ENCODE measurements at regions not wholly inside any gene's neighbourhood (a gene's known extent, or its start where the extent isn't known, plus 50 kb on each side); places are given as distances from the start of the nearest gene placed in this dataset.

GRCh38 chr9:88236511-88237478 is 98.5 kb upstream of the SPATA31C2 start:
- peak in 1 of 2 experiments; percentile 49 for DNase-seq (ENCODE audit: low read depth in 1 of 2, low spot score in 1 of 2)
- in situ Hi-C loops (cut with HindIII; ENCODE audit: low pct_unique_long_range_greater_than_20kb, low sequenced_read_pairs) = no loop called here
- no peak for TF ChIP-seq JUND (IDR thresholded peaks at IDR 0.05; ENCODE audit: low read depth)

- DNase-seq (ENCODE audit: low read depth in 1 of 2, low spot score in 1 of 2) = no peak
- in situ Hi-C loops (cut with HindIII; ENCODE audit: low pct_unique_long_range_greater_than_20kb, low sequenced_read_pairs) = no loop called here
- no peak for TF ChIP-seq JUND (IDR thresholded peaks at IDR 0.05; ENCODE audit: low read depth)
Measured at GRCh38 chr9:88235615-88236014, 97.3 kb upstream of the SPATA31C2 start.

DNA sequence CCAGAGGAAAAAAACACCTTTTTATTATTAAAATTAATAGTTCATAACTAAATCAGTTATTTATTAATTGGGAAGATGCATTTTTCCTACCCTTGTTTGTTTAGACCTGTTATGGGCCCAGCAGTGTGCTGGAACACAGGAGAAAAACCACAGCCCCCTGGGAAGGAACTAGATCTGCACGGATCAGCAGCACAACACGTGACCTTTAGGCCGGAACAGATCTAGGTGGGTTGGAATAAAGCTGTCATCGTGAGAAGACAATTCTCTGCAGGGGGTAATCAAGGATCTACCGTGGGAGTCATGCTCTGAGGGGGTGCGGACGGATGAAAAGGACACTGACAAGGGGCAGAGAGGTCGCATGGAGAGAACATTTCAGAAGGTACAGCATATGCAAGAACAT is 95.8 kb upstream of the SPATA31C2 start:
- in situ Hi-C loops (cut with HindIII; ENCODE audit: low pct_unique_long_range_greater_than_20kb, low sequenced_read_pairs) = no loop called here
- TF ChIP-seq JUND (IDR thresholded peaks at IDR 0.05; ENCODE audit: low read depth) = no peak
- no peak for DNase-seq (ENCODE audit: low read depth in 1 of 2, low spot score in 1 of 2)

DNA sequence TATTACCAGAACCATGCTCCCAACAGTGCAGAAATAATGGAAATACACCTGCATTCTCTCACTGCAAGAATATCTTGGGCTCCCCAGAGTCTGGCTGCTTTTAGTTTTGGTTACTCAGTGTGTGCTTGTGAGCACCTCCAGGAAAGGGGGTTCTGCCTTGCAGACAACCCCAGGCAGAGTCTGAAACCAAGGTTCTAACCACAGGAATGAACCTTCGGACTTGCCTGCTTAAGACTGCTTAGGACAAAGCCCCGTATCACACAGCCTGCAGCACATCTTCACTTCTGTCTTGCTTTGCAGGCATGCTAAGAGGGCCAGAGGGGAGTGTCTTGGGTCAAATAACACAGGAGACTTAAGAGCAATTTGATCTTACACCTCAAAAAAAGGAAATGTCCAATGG is 94.8 kb upstream of the SPATA31C2 start:
- no peak for DNase-seq (ENCODE audit: low read depth in 1 of 2, low spot score in 1 of 2)

DNA sequence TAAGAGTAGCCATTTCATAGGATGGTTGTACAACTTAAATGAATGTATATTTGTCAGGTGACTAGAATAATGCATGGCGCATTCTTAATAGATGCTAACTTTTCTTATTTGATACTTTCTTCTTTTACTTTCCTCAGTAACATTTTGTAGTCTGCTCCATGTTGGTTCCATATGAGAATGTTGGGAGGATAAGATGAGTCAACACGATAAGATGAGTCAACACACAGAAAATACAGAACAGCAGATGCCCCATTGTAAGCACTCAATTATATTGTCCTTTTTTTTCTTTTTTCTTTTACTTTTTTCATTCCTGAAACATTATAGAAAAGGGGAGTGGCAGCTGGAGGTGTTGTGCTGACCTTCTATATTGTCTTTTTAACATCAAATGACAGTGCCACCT is 92.3 kb upstream of the SPATA31C2 start:
- in situ Hi-C loops (cut with HindIII; ENCODE audit: low pct_unique_long_range_greater_than_20kb, low sequenced_read_pairs) = no loop called here
- TF ChIP-seq JUND (IDR thresholded peaks at IDR 0.05; ENCODE audit: low read depth) = no peak

More for the DNA sequence above, 94.8 kb upstream of the SPATA31C2 start:
- no peak for TF ChIP-seq JUND (IDR thresholded peaks at IDR 0.05; ENCODE audit: low read depth)
- in situ Hi-C loops (cut with HindIII; ENCODE audit: low pct_unique_long_range_greater_than_20kb, low sequenced_read_pairs) = no loop called here

GRCh38 chr9:88229434-88229833 is 91.2 kb upstream of the SPATA31C2 start:
- TF ChIP-seq JUND (IDR thresholded peaks at IDR 0.05; ENCODE audit: low read depth) = no peak
- no peak for DNase-seq (ENCODE audit: low read depth in 1 of 2, low spot score in 1 of 2)
- in situ Hi-C loops (cut with HindIII; ENCODE audit: low pct_unique_long_range_greater_than_20kb, low sequenced_read_pairs) = no loop called here

More for the DNA sequence above, 92.3 kb upstream of the SPATA31C2 start:
- DNase-seq (ENCODE audit: low read depth in 1 of 2, low spot score in 1 of 2) = no peak

DNA sequence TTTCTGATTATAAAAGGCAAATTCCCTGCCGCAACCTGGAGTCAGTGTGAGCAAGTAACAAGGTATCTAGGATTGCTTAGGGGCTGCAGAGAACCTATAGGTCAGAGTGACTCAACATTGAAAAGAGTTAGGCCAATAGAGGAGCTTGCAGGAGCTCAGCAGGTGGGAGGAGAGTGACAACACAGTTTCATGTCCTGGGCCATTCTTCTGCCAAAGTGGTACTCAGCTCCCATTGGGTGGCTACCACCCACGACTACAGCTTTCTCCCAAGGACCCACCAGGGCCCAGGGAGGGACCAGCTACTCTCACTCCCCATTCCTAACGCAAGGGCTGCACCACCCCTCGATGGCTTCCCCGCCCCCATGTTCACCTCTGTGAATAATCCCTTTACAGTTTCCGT is 86.7 kb upstream of the SPATA31C2 start:
- no peak for DNase-seq (ENCODE audit: low read depth in 1 of 2, low spot score in 1 of 2)
- no peak for TF ChIP-seq JUND (IDR thresholded peaks at IDR 0.05; ENCODE audit: low read depth)
- in situ Hi-C loops (cut with HindIII; ENCODE audit: low pct_unique_long_range_greater_than_20kb, low sequenced_read_pairs) = no loop called here

GRCh38 chr9:88221105-88221504 is 82.8 kb upstream of the SPATA31C2 start:
- no peak for TF ChIP-seq JUND (IDR thresholded peaks at IDR 0.05; ENCODE audit: low read depth)
- no peak for DNase-seq (ENCODE audit: low read depth in 1 of 2, low spot score in 1 of 2)
- in situ Hi-C loops (cut with HindIII; ENCODE audit: low pct_unique_long_range_greater_than_20kb, low sequenced_read_pairs) = no loop called here

- DNase-seq (ENCODE audit: low read depth in 1 of 2, low spot score in 1 of 2) = no peak
- no peak for TF ChIP-seq JUND (IDR thresholded peaks at IDR 0.05; ENCODE audit: low read depth)
- in situ Hi-C loops (cut with HindIII; ENCODE audit: low pct_unique_long_range_greater_than_20kb, low sequenced_read_pairs) = no loop called here
Measured at GRCh38 chr9:88220652-88221051, 82.4 kb upstream of the SPATA31C2 start.

DNA sequence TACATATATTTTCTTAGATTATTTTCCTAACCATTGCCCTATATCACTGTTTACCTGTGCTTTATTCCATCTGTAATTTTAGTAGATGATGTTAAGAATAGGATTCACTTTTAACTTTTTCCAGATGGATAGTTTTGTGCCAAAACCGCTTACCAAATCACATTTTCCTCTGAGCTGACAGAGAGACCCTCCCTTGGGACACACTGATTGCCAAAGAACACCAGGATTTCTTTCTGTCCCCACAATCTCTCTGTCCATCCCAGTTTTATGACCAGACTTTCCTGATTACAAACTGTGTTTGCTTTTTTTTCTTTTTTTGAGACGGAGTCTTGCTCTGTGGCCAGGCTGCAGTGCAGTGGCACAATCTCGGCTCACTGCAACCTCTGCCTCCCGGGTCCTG is 81.3 kb upstream of the SPATA31C2 start:
- no peak for DNase-seq (ENCODE audit: low read depth in 1 of 2, low spot score in 1 of 2)
- in situ Hi-C loops (cut with HindIII; ENCODE audit: low pct_unique_long_range_greater_than_20kb, low sequenced_read_pairs) = no loop called here
- no peak for TF ChIP-seq JUND (IDR thresholded peaks at IDR 0.05; ENCODE audit: low read depth)

DNA sequence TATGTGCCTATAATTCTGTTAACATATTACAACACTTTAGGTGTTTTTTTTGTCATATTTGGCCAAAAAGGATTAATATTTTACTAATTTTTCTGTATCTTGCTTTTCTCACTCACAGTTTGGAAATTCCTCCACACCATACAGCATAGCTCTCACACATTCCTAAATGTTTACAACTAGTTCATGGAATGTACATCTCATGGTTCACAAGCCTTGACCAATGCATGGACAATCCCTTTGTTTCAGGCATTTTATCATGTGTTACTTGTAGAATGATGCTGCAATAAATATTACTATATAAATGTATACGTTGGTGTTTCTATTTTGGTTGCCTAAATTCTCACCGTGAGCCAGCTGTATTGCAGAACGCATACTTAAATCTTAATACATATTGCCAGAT is 80.5 kb upstream of the SPATA31C2 start:
- in situ Hi-C loops (cut with HindIII; ENCODE audit: low pct_unique_long_range_greater_than_20kb, low sequenced_read_pairs) = no loop called here
- DNase-seq (ENCODE audit: low read depth in 1 of 2, low spot score in 1 of 2) = peak in 1 of 2 experiments; percentile 14
- no peak for TF ChIP-seq JUND (IDR thresholded peaks at IDR 0.05; ENCODE audit: low read depth)

- in situ Hi-C loops (cut with HindIII; ENCODE audit: low pct_unique_long_range_greater_than_20kb, low sequenced_read_pairs) = no loop called here
- TF ChIP-seq JUND (IDR thresholded peaks at IDR 0.05; ENCODE audit: low read depth) = no peak
- DNase-seq (ENCODE audit: low read depth in 1 of 2, low spot score in 1 of 2) = no peak
Measured at GRCh38 chr9:88216126-88216995, 78.1 kb upstream of the SPATA31C2 start.
